ENCODE measurements at regions not wholly inside any gene's neighbourhood (a gene's known extent, or its start where the extent isn't known, plus 50 kb on each side); places are given as distances from the start of the nearest gene placed in this dataset.

- Histone ChIP-seq H3K4me1 (no peaks in the 10 kb centered on the region), H3K27me3 (no peaks in the 10 kb centered on the region), H4K20me1 (no peaks in the 10 kb centered on the region), H3K4me3 (no peak overlapping the region), H3K4me2 (no peak overlapping the region), H3K9ac (no peak overlapping the region), H3K9me3 (replicated peaks in 1 of 11) (no peaks in the 10 kb centered on the region; a peak in 1 of 22 replicates), H3K27ac (no peak overlapping the region), H3K36me3 (no peaks in the 10 kb centered on the region)
- no peak for TF ChIP-seq Cebpa-rat (IDR thresholded peaks at IDR 0.05)
Measured at GRCh38 chr7:26553128-26553527, 261.5 kb downstream of the SNX10 start.

- Histone ChIP-seq H3K9ac (no peak overlapping the region), H3K36me3 (no peaks in the 10 kb centered on the region), H3K4me1 (no peaks in the 10 kb centered on the region), H3K4me2 (no peak overlapping the region), H3K9me3 (replicated peaks in 1 of 11) (no peaks in the 10 kb centered on the region), H3K27ac (no peak overlapping the region), H3K4me3 (no peak overlapping the region), H3K27me3 (no peaks in the 10 kb centered on the region), H4K20me1 (no peaks in the 10 kb centered on the region)
- TF ChIP-seq Cebpa-rat (IDR thresholded peaks at IDR 0.05), result no peak
Measured at GRCh38 chr7:26553582-26553981, 261.9 kb downstream of the SNX10 start.

- Histone ChIP-seq H3K36me3 (no peaks in the 10 kb centered on the region), H3K4me3 (no peak overlapping the region), H3K27ac (no peak overlapping the region), H3K4me1 (no peaks in the 10 kb centered on the region), H3K9ac (no peak overlapping the region), H3K9me3 (replicated peaks in 1 of 11) (no peaks in the 10 kb centered on the region), H3K27me3 (no peaks in the 10 kb centered on the region), H4K20me1 (no peaks in the 10 kb centered on the region), H3K4me2 (no peak overlapping the region)
- no peak for TF ChIP-seq Cebpa-rat (IDR thresholded peaks at IDR 0.05)
Measured at GRCh38 chr7:26554952-26555351, 263.3 kb downstream of the SNX10 start.

DNA sequence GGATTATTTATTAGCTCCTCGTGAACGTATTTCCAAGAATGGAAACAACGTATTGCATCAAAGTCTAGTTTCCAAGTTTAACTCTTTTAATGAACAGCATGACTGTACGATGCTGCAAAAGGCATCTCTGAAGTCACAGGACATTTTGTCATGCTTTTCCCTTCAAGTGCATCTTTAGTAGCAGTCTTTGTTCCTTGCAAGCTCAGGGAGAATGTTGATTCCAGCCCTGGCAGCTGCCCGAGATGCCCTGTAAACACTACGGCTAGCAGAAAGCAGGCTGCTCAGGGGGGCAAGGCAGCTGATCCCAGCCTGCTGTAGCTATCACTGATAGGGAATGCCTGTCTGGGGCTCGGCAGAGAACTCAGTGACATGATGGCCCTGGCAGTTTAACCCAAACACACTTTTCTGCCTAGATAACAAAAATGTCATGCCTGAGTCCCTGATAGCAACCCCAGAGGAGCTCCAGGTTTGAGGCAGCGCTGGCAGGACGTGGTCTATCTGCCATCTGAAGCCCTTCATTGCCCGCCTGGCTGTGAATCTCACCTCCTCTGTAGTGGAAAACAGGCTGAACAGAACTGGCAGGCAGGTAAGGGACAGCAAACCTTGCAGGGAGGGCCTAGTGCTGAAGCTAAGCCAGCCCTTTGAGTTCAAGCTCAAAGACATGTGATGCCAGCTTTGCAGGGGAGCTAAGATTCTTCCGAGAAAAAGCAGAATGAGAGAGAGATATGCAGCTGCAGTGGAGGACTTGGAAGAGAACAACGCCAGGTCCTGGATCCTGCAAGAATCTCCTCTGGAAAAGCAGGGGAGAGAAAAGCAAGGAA, 264.6 kb downstream of the SNX10 start:
- Histone ChIP-seq H3K9ac (no peak overlapping the region), H3K27me3 (no peaks in the 10 kb centered on the region), H3K4me1 (no peaks in the 10 kb centered on the region), H3K36me3 (no peaks in the 10 kb centered on the region), H3K9me3 (replicated peaks in 1 of 11) (no peaks in the 10 kb centered on the region), H3K27ac (no peak overlapping the region), H3K4me3 (no peak overlapping the region), H4K20me1 (no peaks in the 10 kb centered on the region), H3K4me2 (no peak overlapping the region)
- TF ChIP-seq Cebpa-rat (IDR thresholded peaks at IDR 0.05), result no peak

- Histone ChIP-seq H3K4me3 (no peak overlapping the region), H3K4me1 (no peaks in the 10 kb centered on the region), H3K4me2 (no peak overlapping the region), H4K20me1 (no peaks in the 10 kb centered on the region), H3K36me3 (no peaks in the 10 kb centered on the region), H3K27me3 (no peaks in the 10 kb centered on the region), H3K27ac (no peak overlapping the region), H3K9me3 (replicated peaks in 1 of 11) (no peaks in the 10 kb centered on the region), H3K9ac (no peak overlapping the region)
- no peak for TF ChIP-seq Cebpa-rat (IDR thresholded peaks at IDR 0.05)
Measured at GRCh38 chr7:26560526-26561256, 269.0 kb downstream of the SNX10 start.

DNA sequence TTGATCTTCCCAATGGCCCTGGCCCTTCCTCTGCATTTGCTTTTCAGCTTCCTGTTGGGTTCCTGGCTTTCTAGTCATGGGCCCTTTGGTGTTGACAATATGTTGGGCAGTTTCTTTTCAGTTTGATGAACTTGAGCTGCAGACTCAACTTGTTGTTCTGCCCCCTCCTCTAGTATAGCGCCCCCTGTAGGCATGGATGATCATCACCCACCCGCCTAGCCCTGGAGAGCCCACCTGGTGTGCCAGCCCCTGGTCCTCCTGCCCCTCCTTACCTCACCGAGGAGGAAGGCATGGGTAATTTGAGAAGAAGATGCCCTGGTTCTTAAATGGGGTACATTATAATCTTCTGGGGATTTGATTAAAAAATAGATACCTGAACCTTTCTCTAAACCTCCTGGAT, 271.2 kb downstream of the SNX10 start:
- no peaks in the 10 kb centered on the region for H4K20me1 ChIP-seq
- TF ChIP-seq Cebpa-rat (IDR thresholded peaks at IDR 0.05), result no peak
- no peak overlapping the region for H3K4me3 ChIP-seq
- no peak overlapping the region for H3K4me2 ChIP-seq
- H3K9ac ChIP-seq, result no peak overlapping the region
- no peak overlapping the region for H3K27ac ChIP-seq
- no peaks in the 10 kb centered on the region for H3K36me3 ChIP-seq
- no peaks in the 10 kb centered on the region for H3K4me1 ChIP-seq
- H3K27me3 ChIP-seq, result no peaks in the 10 kb centered on the region
- no peaks in the 10 kb centered on the region for H3K9me3 ChIP-seq (replicated peaks in 1 of 11)

DNA sequence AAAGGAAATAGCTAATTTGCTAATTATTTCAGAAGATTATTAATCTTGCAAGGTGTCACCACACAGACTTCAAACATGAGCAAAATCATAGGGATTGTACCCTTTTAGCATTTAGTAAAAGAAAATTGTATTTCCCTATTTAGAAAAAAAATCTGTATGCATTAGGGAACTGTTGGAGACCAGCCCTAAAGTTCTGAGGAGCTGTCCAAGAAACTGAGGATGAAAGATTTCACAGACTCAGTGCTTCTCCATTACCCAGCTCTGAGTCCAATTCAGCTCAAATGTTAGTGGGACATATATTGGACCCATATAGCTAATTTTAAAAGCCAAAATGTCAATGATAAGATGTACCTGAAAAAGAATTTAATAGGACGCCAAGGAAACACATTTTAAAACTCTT, 271.7 kb downstream of the SNX10 start:
- Histone ChIP-seq H3K36me3 (no peaks in the 10 kb centered on the region), H3K4me3 (no peak overlapping the region), H3K27me3 (no peaks in the 10 kb centered on the region), H4K20me1 (no peaks in the 10 kb centered on the region), H3K4me2 (no peak overlapping the region), H3K4me1 (no peaks in the 10 kb centered on the region), H3K9me3 (replicated peaks in 1 of 11) (no peaks in the 10 kb centered on the region), H3K27ac (no peak overlapping the region), H3K9ac (no peak overlapping the region)
- TF ChIP-seq Cebpa-rat (IDR thresholded peaks at IDR 0.05), result no peak

DNA sequence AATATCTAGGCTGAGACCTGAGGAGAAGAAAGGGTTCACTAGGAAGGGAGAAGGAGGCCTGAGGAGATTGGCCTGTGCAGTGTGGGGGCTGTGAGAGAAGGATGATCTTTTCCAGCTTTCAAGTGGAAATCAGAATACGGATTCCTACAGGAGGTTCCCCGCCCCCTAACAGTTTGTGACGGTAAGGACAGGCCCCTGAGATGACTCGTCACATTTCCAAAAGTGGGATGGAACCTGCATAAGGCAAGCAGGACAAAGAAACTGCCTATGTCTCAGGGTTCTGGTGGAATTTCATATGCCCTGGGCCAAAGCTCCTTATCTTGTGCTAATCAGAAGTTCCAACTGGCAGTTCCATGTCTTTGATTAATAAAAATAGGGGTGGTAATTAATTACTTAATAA, 275.6 kb downstream of the SNX10 start:
- Histone ChIP-seq H3K27me3 (no peaks in the 10 kb centered on the region), H3K36me3 (no peaks in the 10 kb centered on the region), H3K4me2 (no peak overlapping the region), H3K4me3 (no peak overlapping the region), H3K27ac (no peak overlapping the region), H3K9ac (no peak overlapping the region), H3K9me3 (replicated peaks in 1 of 11) (peaks cover 0 to 13% (median 6%) of the 10 kb centered on the region in 11 experiments; a peak in 8 of 22 replicates), H4K20me1 (no peaks in the 10 kb centered on the region), H3K4me1 (no peaks in the 10 kb centered on the region)
- no peak for TF ChIP-seq Cebpa-rat (IDR thresholded peaks at IDR 0.05)

DNA sequence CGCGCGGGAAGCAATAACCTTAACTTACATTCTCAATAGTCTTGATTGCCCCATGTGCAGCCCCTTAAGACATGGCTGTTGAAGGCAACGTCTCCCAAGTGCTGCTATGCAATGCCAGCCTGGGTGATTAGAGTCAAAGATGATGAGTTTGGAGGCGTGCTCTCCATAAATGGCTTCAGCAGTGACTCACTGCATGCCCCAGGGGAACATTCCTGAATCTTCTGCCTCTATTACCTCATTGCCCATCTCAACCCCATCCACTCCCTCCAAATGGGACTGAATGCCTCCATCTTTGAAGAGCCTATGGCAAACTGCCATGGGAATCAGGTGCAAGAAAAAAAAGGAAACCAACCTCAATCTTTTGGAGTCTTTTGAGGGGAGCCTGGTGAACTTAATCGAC, 282.8 kb downstream of the SNX10 start:
- no peaks in the 10 kb centered on the region for H3K4me1 ChIP-seq
- H3K27ac ChIP-seq, result no peak overlapping the region
- H4K20me1 ChIP-seq, result no peaks in the 10 kb centered on the region
- H3K4me2 ChIP-seq, result no peak overlapping the region
- H3K36me3 ChIP-seq, result no peaks in the 10 kb centered on the region
- peaks cover 0 to 13% (median 6%) of the 10 kb centered on the region in 11 experiments; a peak in 8 of 22 replicates for H3K9me3 ChIP-seq (replicated peaks in 1 of 11)
- no peak for TF ChIP-seq Cebpa-rat (IDR thresholded peaks at IDR 0.05)
- H3K9ac ChIP-seq, result no peak overlapping the region
- no peaks in the 10 kb centered on the region for H3K27me3 ChIP-seq
- no peak overlapping the region for H3K4me3 ChIP-seq

Measured in BLaER1 treated with 17β-estradiol and CSF1 and Interleukin-3, amounts not matched to agents 10 nM and 100 nM (cell line).